ENCODE measurements at regions not wholly inside any gene's neighbourhood (a gene's known extent, or its start where the extent isn't known, plus 50 kb on each side); places are given as distances from the start of the nearest gene placed in this dataset.

GRCh38 chr9:80934095-80934494, 755.3 kb downstream of the TLE1 start:
- Histone ChIP-seq H3K9me3 (ENCODE audit: insufficient read depth in 2 of 2, low read depth in 1 of 2, low read length in 1 of 2) (no peaks in the 10 kb centered on the region), H3K4me1 (replicated peaks in 1 of 4; ENCODE audit: control insufficient read depth in 3 of 4, insufficient read depth in 4 of 4, low read length in 3 of 4) (no peaks in the 10 kb centered on the region), H3K36me3 (ENCODE audit: control insufficient read depth in 2 of 4, insufficient read depth in 4 of 4, low read length in 3 of 4) (no peaks in the 10 kb centered on the region), H3K79me1 (ENCODE audit: low read depth, low read length) (no peaks in the 10 kb centered on the region), H4K91ac (replicated peaks; ENCODE audit: insufficient read length, low read length) (no peak overlapping the region), H2BK120ac (replicated peaks; ENCODE audit: low read depth, low read length) (no peak overlapping the region), H4K20me1 (replicated peaks in 1 of 2; ENCODE audit: control insufficient read depth in 1 of 2, insufficient read depth in 2 of 2, low read length in 2 of 2) (no peaks in the 10 kb centered on the region), H2AFZ (ENCODE audit: low read length) (no peak overlapping the region), H3K79me2 (ENCODE audit: control insufficient read depth in 1 of 2, insufficient read depth in 2 of 2, low read length in 2 of 2) (no peaks in the 10 kb centered on the region), H3K23me2 (ENCODE audit: low read depth, low read length) (no peaks in the 10 kb centered on the region), H4K8ac (ENCODE audit: extremely low read depth, insufficient read depth, low read length) (no peak overlapping the region), H3K4ac (replicated peaks; ENCODE audit: insufficient read length, low read depth, low read length) (no peak overlapping the region), H3K56ac (replicated peaks; ENCODE audit: insufficient read length, low read depth, low read length) (no peak overlapping the region), H3K18ac (ENCODE audit: extremely low read depth, low read length) (no peak overlapping the region), H2BK20ac (ENCODE audit: low read length) (no peak overlapping the region), H3K27me3 (replicated peaks in 1 of 4; ENCODE audit: control insufficient read depth in 3 of 4, extremely low read depth in 1 of 4, insufficient read depth in 3 of 4, low read length in 3 of 4) (no peaks in the 10 kb centered on the region), H2BK15ac (ENCODE audit: low read length) (no peak overlapping the region), H3K4me3 (ENCODE audit: extremely low read depth in 1 of 4, insufficient read depth in 2 of 4, low read depth in 3 of 4, low read length in 4 of 4) (no peak overlapping the region), H2AK5ac (ENCODE audit: low read depth, low read length) (no peak overlapping the region), H3K27ac (ENCODE audit: low read depth, low read length) (no peak overlapping the region), H3K14ac (ENCODE audit: insufficient read length) (no peak overlapping the region), H3K4me2 (ENCODE audit: insufficient read depth in 1 of 2, low read depth in 2 of 2, low read length in 2 of 2) (no peak overlapping the region), H3K9ac (replicated peaks in 1 of 4; ENCODE audit: extremely low read depth in 1 of 4, low read depth in 3 of 4, low read length in 3 of 4) (no peak overlapping the region), H2BK5ac (ENCODE audit: low read depth, low read length) (no peak overlapping the region), H4K5ac (ENCODE audit: insufficient read length, low read depth, low read length) (no peak overlapping the region), H3K23ac (ENCODE audit: insufficient read length) (no peak overlapping the region), H2BK12ac (ENCODE audit: low read depth, low read length) (no peak overlapping the region)
- no peak for FAIRE-seq
- CTCF ChIA-PET (ENCODE audit: partially characterized antibody) = no interaction called here
- POLR2A ChIA-PET (ENCODE audit: partially characterized antibody) = no interaction called here
- no peak for TF ChIP-seq RAD21 (IDR thresholded peaks at IDR 0.05 in 1 of 2, conservative IDR thresholded peaks at IDR 0.05 in 1 of 2; ENCODE audit: low read depth in 2 of 2, low read length in 2 of 2)
- TF ChIP-seq, protein P1, sequence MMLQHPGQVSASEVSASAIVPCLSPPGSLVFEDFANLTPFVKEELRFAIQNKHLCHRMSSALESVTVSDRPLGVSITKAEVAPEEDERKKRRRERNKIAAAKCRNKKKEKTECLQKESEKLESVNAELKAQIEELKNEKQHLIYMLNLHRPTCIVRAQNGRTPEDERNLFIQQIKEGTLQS (IDR thresholded peaks at IDR 0.05; ENCODE audit: insufficient read depth, low read depth, low read length) = no peak
- TF ChIP-seq, protein P2, sequence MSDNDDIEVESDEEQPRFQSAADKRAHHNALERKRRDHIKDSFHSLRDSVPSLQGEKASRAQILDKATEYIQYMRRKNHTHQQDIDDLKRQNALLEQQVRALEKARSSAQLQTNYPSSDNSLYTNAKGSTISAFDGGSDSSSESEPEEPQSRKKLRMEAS (IDR thresholded peaks at IDR 0.05) = no peak
- no peak for TF ChIP-seq ZNF274 (IDR thresholded peaks at IDR 0.05; ENCODE audit: borderline replicate concordance, extremely low read depth, low read length)
- no peak for TF ChIP-seq EP300 (IDR thresholded peaks at IDR 0.05; ENCODE audit: borderline replicate concordance in 1 of 2, low read depth in 2 of 2, low read length in 2 of 2)
- DNase-seq (ENCODE audit: low read depth in 1 of 2, low spot score in 2 of 2) = no peak
- 71% methylated on average over 3 of the region's 3 CpGs; no CpG with 5 or more reads in 1 of the 2 experiments for whole genome bisulfite sequencing, 2 experiments (ENCODE audit: extremely low coverage in 1 of 2, insufficient coverage in 1 of 2, insufficient read length in 1 of 2, insufficient replicate concordance in 2 of 2, low coverage in 1 of 2, low lambda C conversion rate in 2 of 2, missing lambda C conversion rate in 1 of 2)
